Fibroblast of peridontal ligament (primary cell): ENCODE measurements at regions not wholly inside any gene's neighbourhood (a gene's known extent, or its start where the extent isn't known, plus 50 kb on each side); places are given as distances from the start of the nearest gene placed in this dataset.

ENCODE experiments used
- DNase-seq: peaks from one replicate; pipeline ENCODE4 v3.0.0-alpha.2; 2010; ENCODE audit errors: extremely low read depth

DNA sequence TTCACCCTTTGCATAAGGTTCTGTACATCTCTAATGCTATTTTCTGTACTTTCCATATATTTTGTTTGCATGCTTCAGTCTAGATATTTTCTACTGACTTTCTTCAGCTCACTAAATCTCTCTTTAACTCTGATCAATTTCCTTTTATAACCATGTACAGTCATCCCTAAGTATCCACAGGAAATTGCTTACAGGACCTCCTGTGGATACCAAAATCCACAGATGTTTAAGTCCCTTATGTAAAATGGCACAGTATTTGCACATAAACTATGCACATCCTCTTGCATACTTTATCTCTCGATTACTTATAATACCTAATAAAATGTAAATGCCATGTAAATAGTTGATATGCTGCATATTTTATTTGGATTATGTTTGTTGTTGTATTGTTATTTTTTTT is 442.1 kb downstream of the TLE4 start:
- no peak for DNase-seq

DNA sequence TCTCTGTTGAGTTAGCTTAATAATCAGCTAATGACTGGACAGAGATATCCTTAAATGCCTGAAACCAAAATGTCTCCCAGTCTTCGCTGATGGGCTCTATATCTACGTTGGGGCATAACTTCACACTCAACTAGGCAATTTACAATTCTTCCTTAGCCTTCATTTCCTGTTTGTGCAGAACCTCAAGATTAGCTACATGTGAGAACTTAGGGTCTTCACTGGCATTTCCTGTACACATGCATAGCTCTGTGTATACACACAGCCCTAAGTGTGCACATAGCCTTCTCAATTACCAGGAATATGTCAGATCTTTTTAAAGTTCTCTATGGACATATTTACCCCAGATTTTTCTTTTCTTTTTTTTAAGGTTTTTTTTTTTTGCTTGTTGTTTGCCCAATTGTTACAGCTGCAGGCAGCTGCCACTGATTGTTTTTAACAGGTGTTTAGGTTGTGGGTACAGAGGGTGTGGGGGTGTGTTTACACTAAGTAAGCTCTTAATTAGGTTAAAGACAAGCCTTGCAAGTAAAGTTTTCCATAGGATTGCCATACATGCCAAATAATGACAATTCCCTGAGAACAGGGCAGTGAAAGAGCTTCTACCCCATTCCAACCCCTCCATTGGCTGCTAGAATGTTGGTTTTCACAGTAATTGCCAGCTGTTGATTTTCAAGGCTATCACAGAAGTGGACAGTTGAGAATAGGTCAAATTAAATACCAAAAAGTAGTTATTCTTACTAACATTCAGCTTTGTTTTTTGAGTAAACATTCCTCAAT is 441.0 kb downstream of the TLE4 start:
- no peak for DNase-seq

DNA sequence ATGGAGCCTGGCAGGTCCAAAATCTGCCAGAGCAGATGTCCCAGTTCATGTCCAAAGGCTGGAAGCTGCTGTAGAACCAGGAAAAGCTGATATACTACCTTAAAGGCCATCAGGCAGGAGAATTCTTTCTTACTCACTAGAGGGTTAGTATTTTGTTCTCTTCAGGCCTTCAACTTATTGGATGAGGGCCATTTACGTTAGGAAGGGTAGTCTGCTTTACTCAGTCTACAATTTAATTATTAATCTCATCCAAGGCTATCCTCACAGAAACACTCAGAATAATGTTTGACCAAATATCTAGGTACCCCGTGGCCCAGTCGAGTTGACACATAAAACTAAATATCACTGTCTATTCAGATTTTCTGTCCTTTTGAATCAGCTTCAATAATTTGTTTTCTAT is 437.4 kb downstream of the TLE4 start:
- no peak for DNase-seq

DNA sequence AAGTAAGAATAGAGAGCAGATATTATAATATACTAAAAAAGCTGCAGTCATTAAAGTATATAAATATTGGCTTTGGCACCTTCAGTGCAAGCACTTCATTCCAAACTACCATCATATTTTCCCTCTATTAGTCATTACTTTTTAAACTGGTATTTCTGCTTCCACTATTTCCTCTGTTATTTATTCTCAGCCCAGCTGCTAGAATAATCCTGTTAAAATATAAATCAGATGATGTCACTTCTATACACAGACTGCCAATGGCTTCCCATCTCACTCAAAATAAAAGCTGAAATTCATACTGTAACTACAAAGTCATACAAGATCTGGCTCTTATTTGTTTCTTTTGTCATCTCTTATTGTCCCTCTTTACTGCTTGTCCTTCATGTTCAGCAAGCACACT is 432.9 kb downstream of the TLE4 start:
- no peak for DNase-seq

DNA sequence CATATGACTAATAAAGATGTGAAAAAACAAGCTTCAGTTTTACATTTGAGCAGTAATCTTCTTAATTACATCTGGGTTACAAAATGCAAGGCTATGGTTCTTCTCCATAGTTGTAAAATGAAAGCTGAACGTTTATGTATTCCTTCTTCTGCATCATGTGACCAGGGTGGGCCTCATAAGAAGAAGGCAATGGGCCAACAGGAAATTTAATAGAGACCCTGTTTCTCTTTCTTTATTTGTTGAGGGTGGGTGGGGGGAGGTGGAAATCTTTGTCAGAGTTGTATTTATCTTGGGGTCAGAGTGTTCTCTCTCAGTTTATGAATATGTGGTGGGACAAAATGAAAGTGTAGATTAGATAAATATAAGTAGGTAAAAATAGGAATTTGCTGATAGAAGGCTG is 418.8 kb downstream of the TLE4 start:
- no peak for DNase-seq

DNA sequence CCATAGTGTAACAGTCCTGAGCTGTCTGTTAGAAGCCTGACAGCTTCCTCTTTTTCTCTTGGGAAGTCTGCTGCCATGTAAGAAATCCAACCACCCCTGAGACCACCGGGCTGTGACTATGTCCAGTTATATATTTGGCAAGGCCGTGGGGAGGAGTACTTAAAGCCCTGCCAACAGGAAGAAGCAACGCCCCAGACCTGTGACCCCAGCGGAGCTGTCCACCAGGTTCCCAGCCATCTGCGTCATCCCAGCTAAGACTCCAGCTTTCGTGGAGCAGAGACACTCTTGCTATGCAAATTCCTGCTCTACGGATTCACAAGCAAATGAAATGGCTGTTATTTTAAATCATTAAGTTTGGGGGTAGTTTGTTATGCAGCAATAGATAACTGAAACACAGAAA is 417.3 kb downstream of the TLE4 start:
- DNase-seq = no peak

DNA sequence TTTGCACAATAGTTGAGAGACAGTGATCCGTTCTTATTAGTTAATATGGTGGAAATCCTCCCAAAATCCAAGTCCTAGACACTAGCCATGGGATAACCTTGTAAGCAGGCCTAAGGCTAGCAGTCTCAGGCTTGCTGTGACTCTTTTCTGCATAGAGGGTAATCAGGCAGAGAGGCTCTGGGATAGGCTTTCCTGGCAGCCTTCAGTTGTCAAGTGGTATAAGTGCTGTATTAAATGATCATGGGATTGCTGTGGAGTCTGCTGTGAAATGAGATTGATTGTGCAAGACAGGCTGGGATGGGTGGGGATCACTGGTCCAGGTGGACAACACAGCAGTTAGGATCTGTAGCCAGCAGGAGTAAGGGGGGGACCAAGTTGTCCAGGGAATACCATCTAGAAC is 416.4 kb downstream of the TLE4 start:
- DNase-seq = no peak

DNA sequence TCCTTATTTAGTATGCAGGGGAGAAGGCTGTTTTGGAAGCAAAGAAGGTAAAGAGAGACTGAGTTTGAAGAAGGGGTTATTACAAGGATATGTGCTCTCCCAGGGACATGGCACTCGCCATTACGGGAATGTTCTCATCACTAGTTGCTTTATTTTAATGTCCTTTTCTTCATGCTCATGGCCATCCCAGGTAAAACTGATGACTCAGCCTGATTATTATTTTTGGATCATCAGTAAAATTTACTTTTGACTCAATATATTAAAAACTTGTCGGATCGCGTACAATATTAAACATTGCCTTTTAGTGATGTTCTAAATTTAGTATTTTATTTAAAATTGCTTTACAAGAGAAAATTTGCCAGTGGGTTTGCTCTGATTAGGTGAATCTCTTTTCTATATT is 414.7 kb downstream of the TLE4 start:
- DNase-seq = no peak

DNA sequence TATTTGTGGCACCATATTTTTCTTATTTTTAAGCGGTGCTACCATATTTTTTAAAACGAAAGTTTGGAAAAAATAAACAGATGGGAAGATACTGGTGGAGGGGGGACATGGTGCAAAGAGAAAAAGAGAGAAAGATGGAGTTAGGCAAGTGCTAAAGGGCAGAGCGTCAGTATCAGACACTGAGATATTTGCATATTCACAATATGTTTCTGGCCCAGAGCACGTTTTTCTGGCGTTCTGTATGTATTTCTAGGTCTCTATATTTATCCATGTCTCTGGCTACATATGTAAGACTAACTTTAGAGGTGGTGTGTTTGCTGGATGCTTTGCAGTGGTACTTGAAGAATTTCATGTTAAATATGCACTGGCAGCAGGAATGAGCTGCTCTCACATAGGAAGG is 414.0 kb downstream of the TLE4 start:
- no peak for DNase-seq

DNA sequence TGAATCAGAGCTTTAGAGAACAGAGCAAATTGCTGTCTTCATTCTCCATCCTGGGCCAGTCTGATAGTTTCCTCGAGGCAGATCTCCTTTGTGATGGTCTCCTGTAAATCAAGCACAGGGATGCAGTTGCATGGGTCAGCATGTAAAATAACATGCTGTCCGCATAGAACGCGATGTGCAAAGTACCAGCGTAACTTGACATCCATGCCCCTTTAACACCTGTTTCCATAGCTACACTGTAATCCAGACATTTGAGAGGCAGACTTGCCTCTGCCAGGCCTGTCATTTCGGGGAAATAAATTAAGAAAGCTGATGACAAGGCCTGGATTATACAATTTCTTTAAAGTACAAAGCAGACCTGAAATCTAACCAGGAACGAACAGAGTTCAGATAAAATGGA is 413.5 kb downstream of the TLE4 start:
- no peak for DNase-seq

DNA sequence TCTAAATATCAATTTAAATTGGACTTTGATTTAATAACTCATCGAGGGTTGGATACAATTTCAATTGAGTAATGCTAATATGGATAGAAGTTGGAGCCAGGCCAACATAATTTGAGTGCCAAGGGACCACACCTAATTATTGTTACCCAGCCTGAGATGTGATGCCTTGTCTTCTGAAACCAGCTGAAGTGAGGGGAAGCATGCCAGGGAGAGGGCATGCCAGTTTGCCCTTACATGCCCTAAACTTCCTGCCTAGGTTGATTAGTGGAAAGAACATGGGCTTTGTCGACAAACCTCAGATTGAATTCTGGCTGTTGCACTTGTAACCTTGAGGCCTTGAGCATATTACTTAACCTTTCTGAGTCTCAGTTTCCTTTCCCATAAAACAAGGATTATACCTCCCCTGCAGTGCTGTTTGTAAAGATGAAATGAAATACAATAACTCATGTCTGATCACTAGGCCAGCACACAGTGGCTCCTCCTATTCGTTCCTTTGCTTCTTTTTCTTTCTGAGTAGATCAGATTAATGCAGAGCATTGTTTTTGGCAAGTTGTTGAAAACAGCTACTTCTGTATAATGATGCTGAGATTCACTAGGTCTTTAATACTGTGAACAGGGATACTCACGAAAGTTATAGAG is 412.8 kb downstream of the TLE4 start:
- DNase-seq = no peak

DNA sequence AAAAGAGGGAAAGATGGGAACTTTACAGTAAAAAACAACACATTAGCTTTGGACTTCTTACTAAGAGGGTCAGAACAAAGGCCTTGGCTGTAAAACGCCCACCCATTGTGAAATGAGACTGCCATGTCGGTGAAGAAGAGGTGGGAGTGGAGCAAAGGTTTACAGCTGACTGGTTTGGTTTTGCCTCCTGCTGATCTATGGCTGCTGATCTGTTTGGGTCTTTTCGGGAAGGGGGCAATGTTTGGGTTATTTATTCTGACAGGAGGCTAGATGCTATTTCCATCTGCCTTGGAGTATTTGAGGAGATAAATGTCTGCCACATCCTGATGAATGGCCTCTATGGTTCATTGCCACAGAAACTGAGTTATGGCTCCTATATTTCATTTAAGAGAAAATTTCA is 408.7 kb downstream of the TLE4 start:
- DNase-seq = no peak

DNA sequence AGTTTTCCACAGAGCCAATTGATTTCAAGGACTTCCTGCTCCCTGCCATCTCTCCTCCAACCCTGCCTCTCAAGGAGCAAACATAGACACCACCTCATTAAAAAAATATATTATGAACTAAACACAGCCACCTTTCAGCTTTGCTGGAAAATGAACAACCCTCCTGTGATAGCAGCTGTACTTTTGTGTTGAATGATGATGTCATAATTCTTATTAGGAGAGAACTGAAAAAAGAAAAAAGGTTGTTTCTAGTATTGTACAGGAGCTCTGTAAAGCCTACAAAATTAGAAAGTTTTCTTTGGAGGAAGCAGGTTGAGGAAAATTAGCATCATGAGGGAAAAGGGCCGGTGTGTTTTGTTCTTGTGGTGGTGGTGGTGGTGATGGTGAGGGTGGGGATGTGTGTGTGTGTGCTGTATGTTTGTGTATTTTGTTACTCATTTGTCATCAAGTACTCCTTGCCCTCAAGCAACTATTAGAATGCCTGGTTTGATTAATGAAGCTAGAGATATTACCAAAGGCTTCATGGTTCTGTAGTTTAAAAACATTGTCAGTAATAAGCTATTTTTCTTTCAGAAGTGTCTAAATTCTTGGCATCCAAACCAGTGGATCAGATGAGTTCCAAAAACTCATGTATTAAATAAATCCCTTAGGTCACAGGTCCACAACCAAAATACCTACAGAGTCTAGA is 405.9 kb downstream of the TLE4 start:
- no peak for DNase-seq

DNA sequence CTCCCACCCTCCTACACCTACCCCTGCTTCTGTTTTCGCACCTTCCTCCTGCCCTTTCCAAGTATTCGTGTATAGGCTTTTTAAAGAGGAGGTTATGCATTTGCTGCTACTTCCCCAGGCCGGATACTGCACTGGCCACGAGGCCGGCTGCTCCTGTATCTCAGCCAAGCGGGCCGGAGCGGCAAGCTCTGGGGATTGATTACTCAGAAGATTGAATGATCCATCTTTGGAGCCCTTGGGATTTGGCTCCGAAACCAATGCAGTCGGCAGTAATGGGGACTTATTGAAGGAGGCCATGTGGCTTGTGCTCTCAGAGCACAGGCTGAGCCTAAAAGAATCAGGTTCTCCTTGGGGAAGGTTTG is 405.3 kb downstream of the TLE4 start:
- no peak for DNase-seq

DNA sequence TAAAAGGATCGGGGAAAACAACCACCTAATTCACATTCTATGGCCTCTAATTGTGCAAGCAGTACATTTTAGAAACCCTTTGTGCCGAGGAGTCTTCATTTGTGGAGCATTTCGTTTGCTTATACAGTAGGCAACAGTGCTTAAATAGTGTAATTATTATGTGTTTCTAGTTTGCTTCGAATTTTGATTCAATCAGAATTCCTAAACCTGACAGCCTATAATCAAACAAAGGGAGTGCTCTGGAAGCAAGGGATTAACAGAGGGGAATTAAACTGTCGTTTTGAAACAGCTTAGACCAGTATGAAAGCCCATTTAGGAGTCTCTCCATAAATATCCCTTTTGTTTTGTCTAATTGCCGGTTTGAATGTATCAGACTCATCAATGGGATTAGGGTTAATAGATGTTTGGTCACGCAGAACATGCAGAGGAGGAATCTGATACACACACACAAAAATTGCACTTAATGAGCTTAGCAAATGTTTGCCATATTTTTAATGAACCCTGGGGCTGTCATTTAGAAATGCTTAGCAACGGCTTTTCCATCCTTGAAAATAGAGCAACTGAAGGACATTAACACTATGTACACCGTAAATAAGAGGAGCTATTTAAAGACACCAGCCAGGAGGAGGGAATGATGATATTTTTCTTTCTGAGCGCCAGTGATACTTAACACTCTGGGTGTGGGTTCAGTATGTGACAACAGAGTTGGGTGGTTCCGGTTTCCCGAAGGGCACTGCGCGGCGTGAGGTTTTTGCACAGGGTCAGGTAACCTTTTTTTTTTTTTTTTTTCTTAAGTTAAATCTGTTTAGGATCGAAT is 404.7 kb downstream of the TLE4 start:
- no peak for DNase-seq

DNA sequence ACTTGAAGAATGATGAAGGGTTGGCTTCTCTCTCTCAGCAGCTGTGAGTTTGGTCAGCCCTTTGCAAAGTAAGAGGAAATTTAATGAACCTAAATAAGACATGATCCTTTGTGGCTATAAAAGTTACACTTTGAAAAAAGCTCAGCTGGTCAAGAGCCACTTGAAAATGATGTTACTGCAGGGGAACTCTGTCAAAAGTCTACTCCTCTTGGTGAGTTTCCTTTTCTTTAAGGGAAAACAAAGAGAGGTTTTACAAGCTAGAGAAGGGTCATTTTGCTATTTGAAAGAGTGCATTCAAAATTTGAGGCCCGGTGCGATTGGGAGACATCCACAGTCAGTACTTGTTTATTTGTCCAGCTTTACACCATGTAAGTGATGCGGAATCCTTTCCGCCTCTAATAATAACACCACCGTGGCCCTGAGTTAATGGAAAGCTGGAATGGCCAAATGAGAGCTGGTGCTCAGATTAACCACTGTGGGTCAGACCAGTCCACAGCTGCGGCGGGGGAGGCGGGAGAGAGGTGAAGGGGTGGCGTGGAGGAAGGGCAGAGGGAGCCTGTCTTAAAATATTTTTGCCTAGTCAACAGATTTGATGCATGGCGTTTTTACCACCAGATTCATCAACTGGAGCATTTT is 404.0 kb downstream of the TLE4 start:
- DNase-seq = no peak

DNA sequence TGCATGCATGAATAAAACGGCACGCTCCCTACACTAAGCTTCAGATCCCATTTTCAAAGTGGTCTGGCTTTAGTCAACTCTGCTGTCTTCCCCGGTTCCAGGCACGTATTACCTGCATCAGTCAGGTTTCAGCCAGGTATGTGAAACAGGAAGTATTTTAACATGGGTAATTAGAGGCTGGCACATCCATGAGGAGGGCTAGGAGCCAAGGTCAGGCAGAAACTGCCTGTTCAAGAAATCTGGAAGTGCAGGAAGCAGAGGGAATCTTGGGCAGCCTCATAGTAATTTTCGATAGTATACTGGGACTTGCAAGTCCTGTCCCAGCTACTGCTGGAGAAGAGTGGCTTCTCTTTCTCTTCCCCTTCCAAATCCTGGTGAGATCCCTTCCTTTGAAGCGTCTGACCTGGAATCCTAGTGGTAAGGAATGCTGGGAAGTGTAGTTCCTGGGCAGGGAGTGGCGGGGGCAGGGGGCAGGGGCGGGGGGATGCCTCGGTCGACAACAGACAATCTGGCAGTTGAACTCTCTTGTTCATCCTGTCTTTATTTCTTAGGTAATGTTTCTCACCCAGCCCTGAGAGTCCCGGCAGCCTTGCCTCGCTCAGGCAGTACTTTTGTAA is 403.1 kb downstream of the TLE4 start:
- DNase-seq = no peak

DNA sequence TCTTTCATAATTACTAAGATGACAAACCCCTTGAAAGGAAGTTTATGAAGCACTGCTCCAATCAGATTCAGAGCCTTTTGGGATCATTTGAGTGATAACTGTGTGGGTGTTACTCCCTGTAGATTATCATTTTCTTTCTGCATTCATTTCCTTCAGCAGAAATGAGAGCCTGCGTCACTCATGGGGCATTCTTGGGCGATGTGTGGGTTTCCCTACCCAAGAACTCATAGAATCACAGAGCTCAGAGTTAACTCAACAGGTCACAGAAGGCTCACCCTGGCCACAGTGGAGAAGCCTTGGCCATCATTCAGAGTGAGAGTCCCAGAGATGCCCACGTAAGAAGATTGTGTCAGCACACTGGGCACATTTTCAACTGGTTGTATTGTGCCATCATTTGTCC is 401.9 kb downstream of the TLE4 start:
- DNase-seq = no peak

DNA sequence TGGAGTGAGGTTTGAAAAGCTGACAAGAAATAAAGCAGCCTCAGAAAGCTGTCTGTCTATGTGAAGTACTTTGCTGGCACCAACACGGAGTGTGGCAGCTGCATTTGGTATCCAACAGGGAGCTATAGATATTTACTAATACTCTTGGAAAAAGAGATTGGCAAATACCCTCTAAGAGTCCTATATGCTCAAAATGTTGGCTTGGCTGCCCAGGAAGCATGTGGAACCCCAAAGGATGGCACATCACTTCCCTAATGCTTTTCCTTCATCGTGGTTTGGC is 398.3 kb downstream of the TLE4 start:
- DNase-seq = no peak

DNA sequence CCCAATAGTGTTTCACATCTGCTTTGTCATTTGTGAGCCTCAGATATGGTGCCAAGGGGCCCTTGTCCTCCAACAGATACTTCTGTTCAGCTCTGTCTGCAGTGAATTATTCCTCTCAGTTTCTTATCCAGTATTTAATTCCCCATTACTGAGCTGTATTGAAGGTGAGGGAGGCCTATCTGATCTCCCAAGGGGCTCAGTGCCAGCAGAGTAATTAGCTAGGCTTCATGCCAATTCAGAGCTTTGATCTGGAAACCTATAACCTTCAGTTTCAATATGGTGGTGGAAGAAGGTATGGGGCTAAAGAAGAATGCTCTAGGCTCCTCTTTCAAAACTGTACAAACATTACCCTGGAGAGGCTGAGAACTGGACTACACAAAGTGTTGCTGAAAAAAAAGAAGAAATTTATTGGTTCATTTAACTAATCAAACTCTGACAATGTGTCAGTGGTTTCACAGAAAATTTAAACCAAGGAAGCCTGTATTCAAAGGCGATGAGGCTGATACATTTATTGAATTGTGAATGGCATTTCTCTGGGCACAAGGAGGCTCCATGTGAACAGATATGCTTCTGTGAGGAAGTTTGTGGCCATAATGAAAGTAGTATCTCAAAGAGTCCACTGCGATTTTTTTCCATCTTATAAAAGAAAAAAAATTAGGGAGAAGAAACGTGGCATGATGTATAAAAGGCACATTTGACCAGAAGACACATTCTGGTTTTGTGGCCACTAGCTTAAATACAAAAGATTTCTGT is 397.8 kb downstream of the TLE4 start:
- no peak for DNase-seq

DNA sequence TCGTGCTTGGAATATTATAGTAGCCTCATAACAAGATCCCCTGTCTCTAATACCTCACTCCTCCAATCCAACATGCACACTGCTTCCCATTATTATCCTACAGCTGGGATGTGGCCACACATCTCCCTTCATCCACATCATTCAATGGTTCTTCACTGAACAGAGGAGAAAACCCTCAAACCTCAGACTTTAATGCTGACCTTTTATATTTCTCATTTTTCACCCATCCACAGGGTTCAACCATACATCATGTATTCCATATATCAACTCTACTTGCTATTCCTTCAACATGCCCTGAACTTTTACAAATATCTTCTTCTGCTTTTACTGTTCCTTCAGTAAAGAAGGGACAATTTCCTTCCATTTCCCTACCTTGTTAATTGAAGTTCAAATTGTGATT is 396.8 kb downstream of the TLE4 start:
- DNase-seq = no peak
